ENCODE measurements at regions not wholly inside any gene's neighbourhood (a gene's known extent, or its start where the extent isn't known, plus 50 kb on each side); places are given as distances from the start of the nearest gene placed in this dataset.
A peak's percentile ranks its signal among the peaks of the same experiment; 100 is the strongest.

- DNase-seq (ENCODE audit: low read depth in 1 of 2, low spot score in 1 of 2) = no peak
- no peak overlapping the region for H3K27ac ChIP-seq
- no peaks in the 10 kb centered on the region for H3K9me3 ChIP-seq (ENCODE audit: low read depth)
- no peaks in the 10 kb centered on the region for H3K36me3 ChIP-seq
- no peaks in the 10 kb centered on the region for H3K4me1 ChIP-seq (ENCODE audit: low read depth)
- no peaks in the 10 kb centered on the region for H3K27me3 ChIP-seq
- TF ChIP-seq, protein P1, sequence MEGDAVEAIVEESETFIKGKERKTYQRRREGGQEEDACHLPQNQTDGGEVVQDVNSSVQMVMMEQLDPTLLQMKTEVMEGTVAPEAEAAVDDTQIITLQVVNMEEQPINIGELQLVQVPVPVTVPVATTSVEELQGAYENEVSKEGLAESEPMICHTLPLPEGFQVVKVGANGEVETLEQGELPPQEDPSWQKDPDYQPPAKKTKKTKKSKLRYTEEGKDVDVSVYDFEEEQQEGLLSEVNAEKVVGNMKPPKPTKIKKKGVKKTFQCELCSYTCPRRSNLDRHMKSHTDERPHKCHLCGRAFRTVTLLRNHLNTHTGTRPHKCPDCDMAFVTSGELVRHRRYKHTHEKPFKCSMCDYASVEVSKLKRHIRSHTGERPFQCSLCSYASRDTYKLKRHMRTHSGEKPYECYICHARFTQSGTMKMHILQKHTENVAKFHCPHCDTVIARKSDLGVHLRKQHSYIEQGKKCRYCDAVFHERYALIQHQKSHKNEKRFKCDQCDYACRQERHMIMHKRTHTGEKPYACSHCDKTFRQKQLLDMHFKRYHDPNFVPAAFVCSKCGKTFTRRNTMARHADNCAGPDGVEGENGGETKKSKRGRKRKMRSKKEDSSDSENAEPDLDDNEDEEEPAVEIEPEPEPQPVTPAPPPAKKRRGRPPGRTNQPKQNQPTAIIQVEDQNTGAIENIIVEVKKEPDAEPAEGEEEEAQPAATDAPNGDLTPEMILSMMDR (IDR thresholded peaks at IDR 0.05; ENCODE audit: low read depth, low read length) = no peak
- no peak overlapping the region for H3K4me3 ChIP-seq
Measured at GRCh38 chr6:22380236-22380635, 83.4 kb upstream of the PRL start.

DNA sequence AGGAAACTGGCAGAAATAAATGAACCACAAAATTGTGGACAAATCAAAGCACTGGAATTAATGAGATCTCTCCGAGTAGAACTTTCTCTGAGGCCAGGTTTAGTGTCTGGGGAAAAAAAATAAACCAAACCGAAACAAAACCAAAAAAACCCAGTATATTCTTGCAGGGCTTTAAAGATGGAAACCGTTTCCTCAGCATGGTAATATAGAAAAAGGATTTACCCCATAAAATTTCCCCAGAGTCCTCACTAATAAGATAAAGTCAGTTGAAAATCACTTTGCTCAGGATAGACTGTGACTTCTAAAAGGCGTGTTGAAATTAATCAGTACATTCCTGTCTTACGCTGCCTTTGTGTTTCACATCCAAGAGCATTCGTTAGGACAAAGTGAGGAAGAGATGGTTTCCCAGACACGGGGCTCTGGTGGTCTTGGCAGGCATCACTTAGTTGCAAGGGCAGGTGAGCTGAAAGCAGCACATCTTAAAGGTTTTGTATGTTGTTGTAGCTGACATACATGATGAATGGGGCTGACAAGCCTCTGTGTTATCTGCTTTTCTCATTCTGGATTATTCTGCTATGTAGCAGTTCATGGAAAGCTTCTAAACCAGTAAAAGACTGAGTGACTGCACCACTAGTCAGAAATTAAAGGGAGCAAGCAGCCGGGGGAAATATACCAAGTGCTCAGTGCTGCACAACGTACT is 85.2 kb upstream of the PRL start:
- Histone ChIP-seq H3K4me3 (no peak overlapping the region), H3K4me1 (ENCODE audit: low read depth) (no peaks in the 10 kb centered on the region), H3K27me3 (no peaks in the 10 kb centered on the region), H3K36me3 (no peaks in the 10 kb centered on the region), H3K9me3 (ENCODE audit: low read depth) (no peaks in the 10 kb centered on the region), H3K27ac (no peak overlapping the region)
- TF ChIP-seq, protein P1 (IDR thresholded peaks at IDR 0.05; ENCODE audit: low read depth, low read length) = no peak
- DNase-seq (ENCODE audit: low read depth in 1 of 2, low spot score in 1 of 2) = no peak

- DNase-seq (ENCODE audit: low read depth in 1 of 2, low spot score in 1 of 2) = no peak
- H3K9me3 ChIP-seq (ENCODE audit: low read depth) = no peaks in the 10 kb centered on the region
- H3K36me3 ChIP-seq = no peaks in the 10 kb centered on the region
- H3K4me3 ChIP-seq = no peak overlapping the region
- H3K27me3 ChIP-seq = no peaks in the 10 kb centered on the region
- H3K27ac ChIP-seq = no peak overlapping the region
- no peaks in the 10 kb centered on the region for H3K4me1 ChIP-seq (ENCODE audit: low read depth)
- TF ChIP-seq, protein P1 (IDR thresholded peaks at IDR 0.05; ENCODE audit: low read depth, low read length) = no peak
Measured at GRCh38 chr6:22383016-22383415, 86.2 kb upstream of the PRL start.

DNA sequence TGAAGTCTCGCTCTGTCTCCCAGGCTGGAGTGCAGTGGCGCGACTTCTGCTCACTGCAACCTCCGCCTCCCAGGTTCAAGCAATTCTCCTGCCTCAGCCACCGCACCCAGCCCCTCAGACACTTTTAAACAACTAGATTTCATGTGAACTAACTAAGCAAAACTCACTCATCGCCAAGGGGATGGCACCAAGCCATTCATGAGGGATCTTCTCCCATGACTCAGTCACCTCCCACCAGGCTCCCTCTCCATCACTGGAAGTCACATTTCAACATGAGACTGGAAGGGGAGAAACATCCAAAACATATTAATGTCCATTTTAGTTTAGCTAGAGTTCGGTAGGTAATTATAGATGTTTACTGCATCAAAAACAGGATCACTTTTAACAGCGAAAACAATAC is 95.9 kb upstream of the PRL start:
- no peaks in the 10 kb centered on the region for H3K36me3 ChIP-seq
- no peaks in the 10 kb centered on the region for H3K27me3 ChIP-seq
- no peak overlapping the region for H3K4me3 ChIP-seq
- TF ChIP-seq, protein P1 (IDR thresholded peaks at IDR 0.05; ENCODE audit: low read depth, low read length) = no peak
- H3K27ac ChIP-seq = no peak overlapping the region
- H3K4me1 ChIP-seq (ENCODE audit: low read depth) = no peaks in the 10 kb centered on the region
- peak in 1 of 2 donors; percentile 6 for DNase-seq (ENCODE audit: low read depth in 1 of 2, low spot score in 1 of 2)
- H3K9me3 ChIP-seq (ENCODE audit: low read depth) = no peaks in the 10 kb centered on the region

GRCh38 chr6:22394691-22395090 is 97.9 kb upstream of the PRL start:
- H3K27me3 ChIP-seq = no peaks in the 10 kb centered on the region
- H3K4me1 ChIP-seq (ENCODE audit: low read depth) = no peaks in the 10 kb centered on the region
- H3K36me3 ChIP-seq = no peaks in the 10 kb centered on the region
- no peak overlapping the region for H3K4me3 ChIP-seq
- TF ChIP-seq, protein P1 (IDR thresholded peaks at IDR 0.05; ENCODE audit: low read depth, low read length) = no peak
- no peaks in the 10 kb centered on the region for H3K9me3 ChIP-seq (ENCODE audit: low read depth)
- no peak overlapping the region for H3K27ac ChIP-seq
- no peak for DNase-seq (ENCODE audit: low read depth in 1 of 2, low spot score in 1 of 2)
